ENCODE measurements at regions not wholly inside any gene's neighbourhood (a gene's known extent, or its start where the extent isn't known, plus 50 kb on each side); places are given as distances from the start of the nearest gene placed in this dataset.

- no peaks in the 10 kb centered on the region for H3K9me3 ChIP-seq
- H3K27ac ChIP-seq, result no peak overlapping the region
- no peak overlapping the region for H3K4me3 ChIP-seq
- TF ChIP-seq JUNB (IDR thresholded peaks at IDR 0.05), result no peak
- TF ChIP-seq MAFK (IDR thresholded peaks at IDR 0.05; ENCODE audit: partially characterized antibody), result peak; percentile 71
- TF ChIP-seq HEYL (CRISPR knock-in tag; IDR thresholded peaks at IDR 0.05), result no peak
- ChIA-PET CTCF (interaction anchor here (0.8 kb wide), 1 partner anchor 310 kb away, joined by 3 read pairs; no protein-coding TSS in a partner anchor), POLR2A (no interaction called here)
- WGBS (ENCODE audit: missing lambda C conversion rate), result 64% methylated on average over 3 of the region's 3 CpGs
- ATAC-seq (no peak), FAIRE-seq (no peak), DNase-seq (ENCODE audit: low read depth in 1 of 2, low spot score in 1 of 2) (no peak)
- H3K4me2 ChIP-seq, result no peak overlapping the region
- H3K4me1 ChIP-seq, result peaks cover 26% of the 10 kb centered on the region
These were observed 273.9 kb downstream of the SATB1 start for GRCh38 chr3:18151199-18151598.

- no peak overlapping the region for H3K4me3 ChIP-seq
- 65% methylated on average over 4 of the region's 4 CpGs for WGBS (ENCODE audit: missing lambda C conversion rate)
- no peak overlapping the region for H3K4me2 ChIP-seq
- no peak for FAIRE-seq
- no peak overlapping the region for H3K27ac ChIP-seq
- TF ChIP-seq JUNB (IDR thresholded peaks at IDR 0.05) (no peak), SREBF2 (IDR thresholded peaks at IDR 0.05) (no peak), ZNF302 (CRISPR knock-in tag; IDR thresholded peaks at IDR 0.05) (no peak), EHMT2 (IDR thresholded peaks at IDR 0.05; ENCODE audit: low read depth) (no peak), BHLHE40 (IDR thresholded peaks at IDR 0.05; ENCODE audit: low read depth, low read length) (no peak), BCL3 (IDR thresholded peaks at IDR 0.05) (no peak), HOXB13 (CRISPR knock-in tag; IDR thresholded peaks at IDR 0.05; ENCODE audit: low read depth) (no peak), FOXS1 (CRISPR knock-in tag; IDR thresholded peaks at IDR 0.05) (no peak), HES2 (IDR thresholded peaks at IDR 0.05) (no peak), CTCF (IDR thresholded peaks at IDR 0.05) (no peak), CEBPB (IDR thresholded peaks at IDR 0.05) (no peak), USF2 (IDR thresholded peaks at IDR 0.05) (no peak)
- DNase-seq (ENCODE audit: low read depth in 1 of 2, low spot score in 1 of 2), result no peak
- ChIA-PET POLR2A (no interaction called here), CTCF (no interaction called here)
- no peaks in the 10 kb centered on the region for H3K9me3 ChIP-seq
- no peak for ATAC-seq
- H3K4me1 ChIP-seq, result peaks cover 23% of the 10 kb centered on the region
These were observed 275.2 kb downstream of the SATB1 start for GRCh38 chr3:18149935-18150334.

- ATAC-seq, result no peak
- ChIA-PET CTCF (no interaction called here), POLR2A (no interaction called here)
- H3K27ac ChIP-seq, result no peak overlapping the region
- no peak overlapping the region for H3K4me2 ChIP-seq
- peaks cover 18% of the 10 kb centered on the region for H3K4me1 ChIP-seq
- H3K9me3 ChIP-seq, result no peaks in the 10 kb centered on the region
- no peak for FAIRE-seq
- H3K4me3 ChIP-seq, result no peak overlapping the region
- 80% methylated on average over 2 of the region's 2 CpGs for WGBS (ENCODE audit: missing lambda C conversion rate)
- DNase-seq (ENCODE audit: low read depth in 1 of 2, low spot score in 1 of 2), result no peak
- no peak for TF ChIP-seq KDM5A (IDR thresholded peaks at IDR 0.05)
- TF ChIP-seq CEBPB (IDR thresholded peaks at IDR 0.05), result no peak
- no peak for TF ChIP-seq BHLHE40 (IDR thresholded peaks at IDR 0.05; ENCODE audit: low read depth, low read length)
- TF ChIP-seq JUNB (IDR thresholded peaks at IDR 0.05), result no peak
- no peak for TF ChIP-seq PHF8 (IDR thresholded peaks at IDR 0.05; ENCODE audit: borderline replicate concordance, low read depth)
- TF ChIP-seq SMC3 (IDR thresholded peaks at IDR 0.05), result no peak
- TF ChIP-seq NR3C1 (IDR thresholded peaks at IDR 0.05), result no peak
- TF ChIP-seq MYC (IDR thresholded peaks at IDR 0.05; ENCODE audit: borderline replicate concordance, low read length), result no peak
- TF ChIP-seq HEYL (CRISPR knock-in tag; IDR thresholded peaks at IDR 0.05), result no peak
These were observed 275.8 kb downstream of the SATB1 start for GRCh38 chr3:18149386-18149785.

Measured in A549 (cell line).